Nucleus accumbens (tissue), 56 donors: ENCODE measurements at regions not wholly inside any gene's neighbourhood (a gene's known extent, or its start where the extent isn't known, plus 50 kb on each side); places are given as distances from the start of the nearest gene placed in this dataset.

Experiments
- DNase-seq, 56 donors: peaks; one replicate each; lab custom pipeline; 2025; lab: John Stamatoyannopoulos, UW

GRCh38 chr20:50296450-50297375 is 106.1 kb downstream of the CEBPB start:
- DNase-seq = no peak

DNA sequence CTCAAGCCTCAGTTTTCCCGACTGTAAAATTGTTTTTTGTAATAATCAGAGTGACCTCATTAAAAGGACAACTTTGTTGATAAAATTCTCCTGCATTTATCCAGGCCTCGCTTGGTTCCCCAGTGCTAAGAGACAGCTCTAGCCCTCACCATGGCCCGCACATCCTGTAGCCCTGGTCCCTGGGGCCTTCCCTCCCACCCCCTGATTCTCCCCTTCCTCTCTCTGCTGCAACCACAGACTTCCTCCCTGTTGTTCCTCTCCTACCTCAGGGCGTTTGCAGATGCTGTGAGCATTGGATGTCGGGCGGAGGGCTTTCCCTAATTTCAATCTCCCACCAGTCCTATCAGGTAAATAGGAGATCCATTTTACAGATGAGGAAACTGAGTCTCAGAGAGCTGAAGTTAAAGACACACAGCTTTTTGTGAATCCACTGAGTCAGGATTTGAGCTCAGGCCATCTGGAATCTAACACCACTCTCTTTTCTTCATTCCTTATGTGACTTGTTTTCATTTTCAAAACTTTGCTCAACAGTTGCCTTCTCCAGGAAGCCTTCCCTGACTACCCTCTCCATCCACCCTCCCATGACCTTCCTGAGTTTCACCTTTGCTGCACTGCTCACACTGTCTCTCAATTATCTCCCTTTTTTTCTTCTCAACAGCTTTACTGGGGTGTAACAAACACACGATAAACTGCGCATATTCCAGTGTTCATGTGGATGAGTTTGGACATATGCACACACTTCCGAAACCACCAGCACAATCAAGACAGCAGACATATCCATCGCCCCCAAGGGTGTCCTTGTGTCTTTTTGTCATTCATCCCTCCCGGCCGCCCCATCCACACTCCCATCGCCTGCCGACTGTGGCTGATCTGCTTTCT is 107.1 kb downstream of the CEBPB start:
- no peak for DNase-seq

DNA sequence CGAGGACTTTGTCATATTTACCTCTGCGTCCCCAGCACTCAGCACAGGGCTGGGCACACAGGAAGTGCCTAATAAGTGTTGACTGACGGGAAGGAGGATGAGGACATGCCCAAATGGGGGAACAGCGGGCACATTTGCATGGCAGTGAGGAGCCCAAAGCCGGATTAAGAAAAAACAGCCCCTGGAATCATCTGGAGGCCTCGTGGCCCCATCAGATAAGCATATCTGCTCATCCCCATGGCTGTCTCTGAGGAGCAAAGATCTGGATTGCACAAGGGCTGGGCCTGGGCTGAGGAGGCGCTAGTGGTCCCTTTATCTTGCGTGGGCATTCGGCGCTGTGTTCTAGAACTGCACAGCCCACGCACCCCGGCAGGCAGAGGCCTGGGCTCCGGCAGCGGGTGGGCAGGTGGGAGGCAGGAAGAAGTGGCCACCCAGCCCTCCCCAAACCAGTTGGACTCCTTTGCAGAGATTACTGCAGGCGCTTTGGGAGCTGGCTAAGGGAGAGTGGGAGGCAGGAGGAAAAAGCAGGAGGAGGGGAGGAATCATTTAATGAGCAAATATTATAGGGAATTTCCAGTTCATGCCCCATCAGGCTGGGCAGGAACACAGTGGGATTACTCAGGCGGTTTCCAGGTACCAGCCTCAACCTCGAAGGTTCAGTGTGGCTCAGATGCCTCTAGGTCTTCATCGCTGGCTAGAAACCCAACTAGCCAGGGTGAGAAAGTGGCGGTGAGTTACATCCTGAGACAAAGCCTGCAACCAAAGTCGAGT is 108.1 kb downstream of the CEBPB start:
- no peak for DNase-seq

- no peak for DNase-seq
Observed at GRCh38 chr20:50299325-50299629, 108.6 kb downstream of the CEBPB start.

DNA sequence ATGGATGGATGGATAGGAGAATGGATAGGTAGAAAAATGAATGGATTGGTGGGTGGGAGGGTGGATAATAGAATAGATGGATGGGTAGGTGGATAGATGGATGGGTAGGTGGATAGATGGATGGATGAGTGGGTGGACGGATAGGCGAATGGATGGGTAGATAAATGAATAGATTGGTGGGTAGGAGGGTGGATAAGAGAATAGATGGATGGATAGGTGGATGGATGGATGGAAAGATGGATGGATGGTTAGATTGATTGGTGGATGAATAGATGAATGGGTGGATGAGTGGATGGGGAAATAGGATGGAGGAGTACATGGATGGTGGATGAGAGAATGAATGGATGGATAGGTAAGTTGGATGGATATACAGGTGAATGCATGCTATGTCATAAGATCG is 110.5 kb downstream of the CEBPB start:
- DNase-seq = no peak

DNA sequence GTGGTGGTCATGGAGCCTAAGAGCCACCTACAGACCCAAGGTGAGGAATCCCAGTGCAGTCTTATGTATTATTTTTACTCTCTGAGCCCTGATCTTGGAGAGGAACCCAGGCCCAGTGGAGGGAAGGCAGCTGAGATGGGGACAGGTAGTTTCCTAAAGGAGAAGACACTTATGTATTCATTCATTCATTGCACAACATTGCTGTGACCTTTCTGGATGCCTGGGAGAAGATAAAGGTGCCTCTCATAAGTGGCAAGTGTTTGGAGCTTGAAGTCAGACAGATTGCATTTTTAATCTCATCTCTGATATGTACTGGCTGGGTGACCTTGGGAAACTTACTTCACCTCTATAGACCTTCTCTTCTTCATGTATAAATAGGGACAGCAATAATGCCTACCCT is 111.1 kb downstream of the CEBPB start:
- DNase-seq = no peak

GRCh38 chr20:50302341-50303057 is 111.9 kb downstream of the CEBPB start:
- DNase-seq = no peak

DNA sequence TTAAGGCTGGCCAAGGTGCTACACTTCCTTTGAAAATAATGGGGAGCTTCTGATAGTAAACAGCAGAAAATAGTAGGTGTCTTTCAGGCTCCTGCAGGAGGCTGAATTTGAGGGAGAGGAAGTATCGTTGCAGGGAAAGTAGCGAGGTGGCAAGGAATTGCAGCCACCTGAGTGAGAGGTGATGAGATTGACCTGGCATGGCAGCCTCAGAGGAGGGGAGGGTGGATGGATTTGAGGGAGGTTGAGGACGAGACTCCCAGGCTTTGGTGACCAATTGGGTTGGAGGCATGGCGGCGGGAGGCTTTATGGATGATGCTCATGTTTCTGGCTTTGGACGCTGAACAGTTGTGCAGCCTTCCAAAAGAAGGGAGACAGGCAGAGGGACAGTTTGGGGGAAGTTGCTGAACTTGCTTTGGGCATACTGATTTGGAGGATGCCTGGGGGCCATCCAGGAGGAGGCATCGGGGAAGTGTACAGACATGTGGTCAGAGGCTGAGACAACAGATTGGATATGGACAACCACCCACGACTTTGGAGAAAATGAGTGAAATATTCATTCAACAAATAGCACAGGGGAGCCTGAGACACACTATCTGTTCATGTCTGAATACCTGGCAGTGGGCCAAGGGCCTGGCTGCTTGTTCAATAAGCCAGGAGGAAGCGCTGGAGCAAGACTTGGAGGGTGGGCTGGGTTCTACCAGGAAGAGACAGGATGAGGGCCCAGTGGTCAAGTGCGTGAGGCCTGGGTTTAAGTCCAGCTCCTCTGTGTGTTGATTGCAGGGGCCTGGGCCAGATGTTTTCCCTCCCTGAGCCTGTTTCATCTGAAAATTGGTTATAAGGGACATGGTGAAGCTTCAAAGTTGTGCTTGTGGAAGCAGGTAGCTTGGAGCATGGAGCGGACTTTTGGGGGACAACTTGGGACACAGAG is 113.2 kb downstream of the CEBPB start:
- DNase-seq = peak in 26 of 56 donors; percentile 10 to 70 (median 21)

DNA sequence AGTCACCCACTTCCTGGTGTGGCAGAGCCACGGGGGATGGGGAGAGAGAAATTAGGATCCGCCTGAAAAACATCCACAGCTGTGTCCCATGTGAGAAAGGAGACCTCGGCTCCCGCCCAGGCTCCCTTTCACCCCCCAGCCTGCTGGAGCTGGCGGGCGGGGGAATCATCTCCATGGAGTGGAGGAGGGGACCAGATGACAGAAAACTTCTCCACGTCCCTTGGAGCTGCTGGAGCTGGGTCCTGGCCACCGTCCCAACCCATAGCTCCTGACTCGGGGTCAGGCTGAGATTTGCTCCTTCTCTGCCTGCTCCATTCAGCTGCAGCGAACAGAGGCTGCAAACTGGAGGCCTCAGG is 113.8 kb downstream of the CEBPB start:
- DNase-seq = peak in 2 of 56 donors; percentile 13 to 40

DNA sequence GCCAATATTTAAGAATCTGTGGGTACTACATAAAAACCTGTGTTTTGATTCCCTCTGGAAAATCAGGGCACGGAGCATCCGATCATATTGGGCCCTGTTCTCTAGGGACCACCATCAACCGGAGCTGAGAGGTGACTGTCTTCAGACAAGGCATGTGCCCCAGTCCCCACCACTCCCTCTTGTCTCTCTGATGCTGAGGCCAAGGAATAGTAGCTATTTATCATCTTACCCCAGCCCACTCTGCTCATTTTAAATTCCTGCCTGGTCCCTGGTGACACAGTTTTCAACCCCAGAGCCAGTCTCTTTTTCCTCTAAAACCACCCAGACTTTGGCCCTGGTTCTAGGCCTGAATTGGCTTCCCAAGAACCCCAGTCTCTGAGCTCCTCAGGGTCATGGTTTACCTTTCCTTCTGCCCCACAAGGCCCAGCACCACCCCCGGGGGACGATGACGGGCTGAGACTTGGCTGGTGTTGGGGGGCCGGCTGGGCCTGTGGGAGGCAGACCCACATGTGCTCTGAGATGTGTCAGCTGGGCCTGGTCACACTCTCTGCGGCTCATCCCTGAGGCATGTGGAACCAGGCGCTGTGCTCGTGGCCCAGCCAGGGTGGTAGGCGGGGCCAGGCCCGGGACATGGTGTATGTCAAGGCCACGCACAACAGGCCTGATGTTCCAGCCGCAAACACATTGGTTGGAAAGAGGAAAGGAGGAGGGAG is 114.4 kb downstream of the CEBPB start:
- DNase-seq = no peak

DNA sequence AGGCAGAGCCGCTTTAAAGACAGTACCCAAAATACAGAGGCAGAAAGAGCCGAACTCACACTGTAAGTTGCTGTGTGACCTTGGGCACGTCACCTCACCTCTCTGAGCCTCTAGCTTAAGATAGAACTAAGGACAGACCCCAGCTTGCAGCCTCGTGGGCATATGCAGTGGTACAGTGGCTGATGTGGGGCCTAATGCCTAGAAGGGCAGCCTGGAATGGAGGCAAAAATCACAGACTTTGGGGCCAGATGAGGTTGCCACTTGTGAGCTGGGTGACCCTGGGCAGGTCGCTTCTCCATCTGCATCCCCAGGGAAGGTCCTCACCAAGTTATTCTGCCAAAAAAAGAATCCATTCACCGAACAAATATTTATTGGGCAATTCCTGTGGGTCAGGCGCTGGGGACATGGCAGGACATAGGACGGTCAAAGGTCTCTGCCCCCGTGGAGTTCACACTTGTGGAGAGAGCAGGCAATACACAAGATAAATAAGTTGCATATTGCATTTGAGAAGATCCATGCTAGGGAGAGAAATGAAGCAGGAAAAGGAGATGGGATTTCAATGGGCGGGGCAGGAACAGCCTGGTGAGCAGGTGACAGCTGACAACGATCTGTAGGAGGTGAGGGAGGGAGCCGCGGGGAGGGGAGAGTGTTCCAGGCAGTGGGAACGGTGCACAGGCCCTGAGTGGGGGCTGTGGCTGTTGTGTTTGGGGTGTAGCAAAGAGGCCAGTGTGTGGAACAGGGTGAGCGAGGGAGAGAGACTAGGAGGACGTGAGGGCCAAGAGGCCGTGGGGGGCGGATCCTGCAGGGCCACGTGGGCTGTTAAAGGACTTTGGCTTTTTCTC is 115.2 kb downstream of the CEBPB start:
- peak in 26 of 56 donors; percentile 12 to 75 (median 36) for DNase-seq

DNA sequence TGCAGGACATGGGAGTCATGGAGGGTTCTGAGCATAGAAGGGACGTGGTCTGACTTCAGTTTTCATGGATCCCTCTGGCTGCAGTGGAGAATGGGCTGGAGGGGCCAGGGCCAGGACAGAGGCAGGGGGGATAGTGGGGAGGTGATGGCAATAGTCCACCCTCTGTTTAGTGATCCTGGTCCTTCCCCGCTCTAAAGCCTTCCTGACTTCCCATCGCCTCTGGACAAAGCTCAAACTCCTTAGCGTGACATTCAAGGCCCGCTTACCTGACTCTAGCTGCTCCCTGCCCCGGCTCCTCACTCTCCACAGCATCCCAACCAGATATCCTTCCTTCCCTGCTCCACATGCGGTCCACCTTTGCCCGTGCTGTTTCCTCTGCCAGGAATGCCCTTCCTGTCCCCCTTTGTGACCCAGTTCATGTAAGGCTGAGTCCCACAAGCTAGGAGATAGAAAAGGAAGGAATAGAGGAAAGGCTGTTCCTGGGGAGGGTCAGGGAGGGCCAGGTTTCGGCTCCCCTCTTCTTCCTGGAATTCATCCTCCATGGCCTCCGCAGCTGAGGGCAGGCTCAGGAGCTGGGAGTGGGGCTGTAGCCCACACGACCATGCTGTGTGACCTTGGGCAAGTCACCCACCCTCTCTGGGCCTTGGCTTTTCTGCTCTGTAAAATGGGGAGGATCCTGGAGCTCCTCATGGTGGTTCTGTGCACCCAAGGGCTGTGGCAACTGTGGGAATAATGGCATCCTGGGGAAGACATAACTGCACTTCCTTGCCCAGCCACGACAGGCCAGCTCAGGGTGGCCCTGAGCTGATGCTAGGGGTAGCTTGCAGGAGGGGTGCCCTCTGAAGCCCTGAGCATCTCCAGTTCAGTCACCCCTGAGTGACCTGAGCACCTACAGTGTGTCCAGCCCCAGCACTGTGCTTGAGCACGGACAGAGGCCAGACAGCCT is 116.1 kb downstream of the CEBPB start:
- DNase-seq = no peak

DNA sequence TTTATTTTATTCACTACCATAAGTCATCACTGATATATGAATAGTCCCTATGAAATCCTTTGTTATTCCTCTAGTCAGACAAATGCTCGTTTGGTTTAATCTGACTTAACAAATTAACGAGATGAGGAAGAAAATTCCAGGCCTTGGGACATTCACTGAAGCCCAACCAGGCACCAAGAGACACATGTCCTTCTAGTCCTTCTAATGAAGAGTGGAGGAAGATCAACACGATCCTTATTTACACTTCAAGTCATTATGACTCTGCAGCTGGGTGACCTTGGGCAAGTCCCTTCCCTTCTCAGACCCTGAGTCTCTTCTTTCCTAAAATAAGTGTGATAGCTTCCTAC is 117.5 kb downstream of the CEBPB start:
- no peak for DNase-seq

DNA sequence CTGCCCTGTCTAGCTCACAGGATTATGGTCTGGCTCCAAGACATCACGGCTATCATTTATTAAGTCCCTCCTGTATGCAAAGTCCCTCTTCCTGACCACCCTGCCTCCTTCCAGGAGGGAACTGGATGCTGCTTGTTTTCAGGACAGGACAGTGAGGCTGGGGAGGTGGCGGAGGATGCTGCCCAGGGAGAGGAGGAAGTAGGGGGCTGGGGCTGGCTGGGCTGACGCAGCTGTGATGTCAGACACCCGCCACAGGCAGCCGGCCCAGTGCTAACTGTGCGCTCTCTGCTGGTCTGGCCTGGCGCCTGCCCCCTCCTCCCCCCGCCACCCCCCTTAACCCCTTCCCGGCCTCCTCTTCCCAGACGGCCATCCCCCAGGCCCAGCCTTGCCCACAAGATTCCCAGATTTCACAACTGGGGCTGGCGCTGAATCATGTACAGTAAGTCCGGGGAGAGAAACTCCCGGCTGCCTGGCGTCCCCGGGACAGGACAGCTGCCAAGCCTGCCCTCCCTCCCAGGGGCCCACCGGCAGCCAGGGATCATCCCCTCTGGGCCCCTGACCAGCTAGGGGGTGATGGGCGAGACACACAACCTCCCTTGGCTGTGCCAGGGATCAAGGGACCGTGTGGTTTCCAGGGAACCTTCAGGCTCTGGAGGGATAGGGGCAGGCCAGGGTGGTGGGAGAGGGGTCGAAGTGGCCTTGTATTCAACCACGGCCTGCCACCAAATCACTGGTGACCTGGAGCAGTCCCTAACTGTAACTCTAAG is 118.1 kb downstream of the CEBPB start:
- peak in 52 of 56 donors; percentile 13 to 84 (median 54) for DNase-seq

DNA sequence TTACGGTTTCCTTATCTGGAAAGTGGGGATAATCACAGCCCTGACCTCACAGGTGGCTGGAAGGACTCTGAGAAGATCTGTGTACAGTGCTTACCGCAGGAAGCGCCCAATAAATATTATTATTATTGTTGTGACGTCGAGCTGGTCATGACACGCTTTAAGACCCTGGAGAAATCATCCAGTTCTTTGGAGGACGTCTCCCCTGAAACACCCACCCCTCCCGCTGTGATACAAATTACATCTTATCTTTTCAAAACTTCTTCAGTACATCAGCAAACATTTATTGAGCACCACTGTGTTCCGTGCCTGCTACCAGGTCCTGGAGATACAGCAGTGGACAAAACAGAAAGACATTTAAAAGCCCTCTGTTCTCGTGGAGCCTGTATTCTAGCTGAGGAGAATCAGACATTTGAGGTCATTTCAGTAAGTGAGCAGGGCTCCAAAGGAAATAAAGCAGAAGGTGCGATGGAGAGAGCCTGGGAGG is 118.7 kb downstream of the CEBPB start:
- no peak for DNase-seq
